DMS114 treated with DMSO at 0.1 percent for 48 hours (cell line): ENCODE measurements at regions not wholly inside any gene's neighbourhood (a gene's known extent, or its start where the extent isn't known, plus 50 kb on each side); places are given as distances from the start of the nearest gene placed in this dataset.

ENCODE experiments used
- DNase-seq: peaks from one replicate; lab custom pipeline; 2025; ENCODE audit not compliant: unreplicated experiment; lab: John Stamatoyannopoulos, UW

- no peak for DNase-seq
These were observed 1332.2 kb upstream of the FLRT2 start for GRCh38 chr14:84197704-84198103.

- DNase-seq, result no peak
These were observed 1327.5 kb upstream of the FLRT2 start for GRCh38 chr14:84202486-84202885.

DNA sequence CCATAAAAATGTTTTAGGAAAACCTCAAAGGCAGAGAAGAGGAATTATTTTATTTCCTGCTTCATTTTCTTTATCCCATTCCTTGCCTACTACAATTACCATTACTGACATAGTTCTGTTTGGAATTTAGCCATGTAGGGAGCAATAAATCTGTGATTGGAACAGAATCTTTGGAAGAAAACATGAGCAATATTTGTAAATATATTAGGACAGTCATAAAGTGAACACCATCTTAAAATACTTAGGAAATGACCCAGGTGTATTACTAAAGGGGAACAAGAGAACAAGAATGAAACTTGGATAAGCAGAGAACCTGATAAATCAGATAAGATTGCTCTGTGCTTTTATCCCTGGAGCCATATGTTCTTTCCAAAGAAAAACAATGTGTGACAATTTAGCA, 1326.0 kb upstream of the FLRT2 start:
- no peak for DNase-seq

GRCh38 chr14:84208451-84208850, 1321.5 kb upstream of the FLRT2 start:
- DNase-seq, result no peak

DNA sequence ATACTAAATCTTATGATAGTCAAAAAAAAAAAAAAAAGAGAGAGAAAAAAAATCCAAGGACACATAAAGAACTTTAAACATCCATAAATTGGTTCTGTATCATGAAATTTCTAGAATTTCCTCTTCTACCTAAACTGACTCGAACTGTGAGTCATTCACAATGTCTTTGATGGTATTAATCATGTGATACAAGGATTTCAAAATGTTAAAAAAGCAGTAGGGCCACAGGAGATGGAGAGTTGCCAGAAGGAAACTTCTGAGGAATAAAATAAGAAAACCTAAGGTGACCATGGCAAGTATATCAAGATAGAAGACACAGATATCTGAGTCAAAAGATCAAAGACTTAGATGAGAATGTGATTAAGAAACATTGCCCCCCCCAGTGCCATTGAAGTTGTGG, 1320.9 kb upstream of the FLRT2 start:
- no peak for DNase-seq

GRCh38 chr14:84217066-84217465, 1312.9 kb upstream of the FLRT2 start:
- DNase-seq, result no peak

DNA sequence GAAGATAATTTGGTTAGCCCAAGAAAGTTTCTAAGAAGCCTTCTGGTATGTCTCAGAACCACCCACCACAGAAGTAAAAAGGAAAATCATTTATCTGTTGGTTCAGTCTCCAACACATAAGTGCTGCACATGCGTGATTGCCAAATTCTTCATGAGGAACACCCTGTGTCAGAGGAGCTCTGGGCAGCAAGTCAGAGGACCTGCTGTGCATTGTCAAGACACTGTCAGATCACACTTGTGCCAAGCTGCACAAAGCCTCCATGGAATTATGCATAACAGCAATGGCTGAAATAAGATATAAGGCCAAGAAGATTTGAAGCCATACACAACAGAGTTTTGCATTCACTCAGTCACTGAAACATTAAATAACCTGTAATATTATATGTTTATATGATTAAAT, 1304.7 kb upstream of the FLRT2 start:
- no peak for DNase-seq

DNA sequence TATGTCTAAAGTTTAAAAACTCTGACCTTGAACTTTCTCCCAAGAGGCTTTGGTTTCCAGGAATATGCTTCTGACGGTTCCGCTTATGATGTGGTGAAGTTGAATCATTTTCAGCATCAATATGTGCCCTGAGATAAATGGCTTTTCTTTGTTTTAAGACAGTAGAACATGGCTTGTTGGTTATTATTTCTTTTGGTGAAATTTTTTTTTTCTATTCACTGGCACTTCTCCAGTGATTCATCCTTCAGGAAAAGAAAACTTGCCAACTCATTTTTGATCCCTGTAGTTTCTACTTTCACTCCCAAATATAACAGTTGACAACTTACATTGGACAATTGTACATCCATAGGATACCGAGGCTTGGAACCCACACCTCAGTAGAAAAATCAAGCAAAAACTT, 1301.2 kb upstream of the FLRT2 start:
- DNase-seq, result no peak

GRCh38 chr14:84234281-84234680, 1295.7 kb upstream of the FLRT2 start:
- DNase-seq, result no peak

GRCh38 chr14:84236290-84236689, 1293.7 kb upstream of the FLRT2 start:
- DNase-seq, result no peak

DNA sequence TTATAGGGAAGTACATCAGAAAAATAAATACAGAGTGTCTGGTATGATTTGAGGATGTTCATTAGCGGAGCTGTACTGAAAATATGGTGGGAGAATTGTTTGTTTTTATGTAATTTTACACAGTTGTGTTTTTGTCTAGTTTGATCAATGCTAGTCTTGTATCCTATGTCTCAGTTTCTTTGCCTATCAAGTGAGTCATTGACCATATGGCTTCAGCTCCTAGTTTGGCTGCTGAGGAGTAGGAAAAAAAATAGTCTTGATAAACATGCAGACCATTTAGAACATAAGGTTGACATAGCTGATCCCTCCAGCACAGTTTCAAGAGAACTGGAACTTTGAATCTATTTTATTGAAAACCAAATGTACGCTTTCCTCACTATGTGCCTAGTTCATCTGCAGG, 1292.1 kb upstream of the FLRT2 start:
- DNase-seq, result no peak

DNA sequence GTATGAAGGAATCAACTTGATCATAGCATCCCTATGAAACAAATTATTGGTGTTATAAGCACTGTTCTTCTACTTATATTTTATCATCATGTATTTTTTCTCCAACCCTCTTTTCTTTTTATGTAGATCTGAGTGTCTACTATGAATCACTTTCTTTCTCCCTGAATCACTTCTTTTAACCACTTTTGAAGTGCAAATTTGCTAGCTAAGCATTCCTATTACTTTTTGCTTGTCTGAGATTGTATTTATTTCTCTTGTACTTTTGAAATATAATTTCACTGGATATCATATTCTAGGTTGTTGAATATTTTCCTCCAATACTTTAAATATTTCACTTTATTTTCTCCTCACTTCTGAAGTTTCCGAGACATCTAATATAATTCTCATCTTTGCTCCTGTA, 1282.3 kb upstream of the FLRT2 start:
- DNase-seq, result no peak

DNA sequence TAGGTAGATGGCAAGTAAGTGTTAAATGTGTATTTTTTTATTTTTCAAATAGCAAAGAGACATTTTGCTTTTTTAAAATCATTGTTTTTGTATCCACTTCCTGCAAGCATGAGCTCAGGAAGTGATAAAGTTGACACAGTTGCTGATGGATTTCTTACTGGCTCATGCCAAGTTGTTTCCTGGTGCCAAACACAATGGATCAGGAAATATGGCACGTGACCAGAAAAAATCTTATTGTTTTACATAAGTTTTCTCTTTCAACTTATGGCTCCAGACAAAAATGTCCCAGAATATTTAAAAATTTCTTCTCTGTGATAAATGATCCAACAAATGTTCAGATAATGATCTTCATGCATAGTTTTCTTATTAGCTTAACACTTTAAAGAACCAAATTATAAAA, 1279.1 kb upstream of the FLRT2 start:
- DNase-seq, result no peak

- DNase-seq, result no peak
These were observed 1278.4 kb upstream of the FLRT2 start for GRCh38 chr14:84251411-84252115.

DNA sequence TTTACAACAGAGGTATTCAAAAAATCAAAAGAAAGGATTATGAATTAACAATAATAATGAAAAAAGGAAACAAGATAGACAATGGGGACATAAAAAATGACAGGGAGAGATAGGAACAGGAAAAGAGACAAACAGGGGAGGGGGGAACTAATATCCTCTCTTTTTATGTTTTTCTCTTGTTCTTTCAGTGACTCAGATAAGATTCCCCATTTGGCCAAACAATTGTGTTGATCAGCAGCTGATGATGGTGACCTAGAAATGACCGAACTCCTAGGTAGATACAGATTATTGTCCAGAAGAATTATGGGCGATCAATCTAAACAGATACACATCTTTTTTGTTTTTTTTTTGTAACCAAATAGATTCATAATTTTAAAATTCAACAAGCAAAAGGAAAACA, 1277.2 kb upstream of the FLRT2 start:
- DNase-seq, result no peak

GRCh38 chr14:84253326-84253725, 1276.6 kb upstream of the FLRT2 start:
- no peak for DNase-seq

DNA sequence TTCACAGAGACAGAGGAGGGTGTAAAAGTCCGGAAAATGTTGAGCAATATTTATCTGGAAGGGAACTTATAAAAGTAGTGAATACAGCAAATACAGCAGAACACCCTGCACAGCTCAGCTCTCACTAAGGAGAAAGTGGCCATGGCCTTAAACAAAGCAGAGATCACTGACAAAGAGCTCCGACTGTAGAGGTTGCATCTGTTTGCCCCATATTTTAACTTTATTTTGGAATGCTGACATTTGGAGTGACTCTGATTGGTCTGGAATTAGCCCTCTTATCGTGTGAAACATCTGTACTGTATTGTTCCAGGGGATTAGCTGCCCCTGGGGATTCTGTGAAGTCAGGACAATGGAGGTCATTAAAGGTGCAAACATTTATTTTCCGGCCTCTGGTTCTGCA, 1275.7 kb upstream of the FLRT2 start:
- no peak for DNase-seq

GRCh38 chr14:84262932-84263331, 1267.0 kb upstream of the FLRT2 start:
- no peak for DNase-seq

DNA sequence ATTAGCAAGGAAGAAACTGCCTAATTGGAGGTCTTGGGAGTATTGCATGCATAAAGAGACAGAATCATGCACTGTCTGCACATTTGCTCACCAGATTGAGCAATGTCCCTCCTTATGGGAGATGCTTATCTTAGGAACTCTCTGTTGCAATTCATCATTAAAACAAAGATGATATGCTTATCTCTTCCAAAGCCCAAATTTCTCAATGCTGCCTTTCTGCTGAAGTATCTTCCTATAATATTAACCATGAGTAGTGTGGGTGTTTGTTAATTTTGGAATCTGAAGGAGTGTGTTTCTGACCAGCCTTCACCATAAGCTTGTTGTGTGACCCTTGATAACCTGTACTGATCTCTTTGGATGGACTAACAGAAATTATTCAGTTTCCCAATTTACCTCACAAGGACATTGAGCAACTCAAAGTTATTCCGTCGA, 1257.6 kb upstream of the FLRT2 start:
- DNase-seq, result no peak

DNA sequence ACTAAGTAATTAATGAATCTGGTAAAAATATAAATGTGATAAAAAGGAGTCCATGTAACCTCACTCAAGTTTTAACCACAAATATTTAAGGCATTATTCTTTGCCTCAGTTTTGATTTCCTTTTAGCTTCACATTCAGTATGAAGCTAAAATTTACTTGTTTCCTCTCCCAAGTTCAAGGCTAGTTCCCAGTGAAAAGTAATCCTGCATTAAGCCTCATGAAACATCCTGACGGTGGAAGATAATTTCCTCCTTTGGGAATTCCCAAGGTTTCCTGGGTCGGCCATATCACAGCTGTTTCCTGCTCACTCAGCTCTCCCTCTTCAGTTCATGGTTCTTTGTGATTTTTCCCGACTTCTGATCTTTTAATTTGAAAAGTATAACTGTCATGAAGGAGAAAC, 1256.8 kb upstream of the FLRT2 start:
- no peak for DNase-seq

DNA sequence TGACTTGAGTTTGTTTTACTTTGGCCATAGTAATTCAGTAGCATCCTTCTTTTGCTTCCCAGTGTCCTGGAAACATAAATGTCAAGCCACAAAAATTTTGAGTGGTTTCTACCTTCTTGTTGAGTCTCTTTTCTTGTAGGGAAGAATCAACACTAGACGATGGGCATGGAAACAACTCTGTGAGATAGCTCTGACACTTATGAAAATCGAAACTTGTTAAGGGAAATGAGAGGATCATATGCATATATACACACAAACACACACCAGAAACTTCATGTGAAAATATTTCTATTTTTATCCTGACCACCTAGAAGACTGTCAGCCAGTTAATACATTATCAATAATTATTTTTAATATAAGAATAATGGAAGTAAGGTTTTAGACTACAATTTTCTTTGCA, 1247.3 kb upstream of the FLRT2 start:
- no peak for DNase-seq

DNA sequence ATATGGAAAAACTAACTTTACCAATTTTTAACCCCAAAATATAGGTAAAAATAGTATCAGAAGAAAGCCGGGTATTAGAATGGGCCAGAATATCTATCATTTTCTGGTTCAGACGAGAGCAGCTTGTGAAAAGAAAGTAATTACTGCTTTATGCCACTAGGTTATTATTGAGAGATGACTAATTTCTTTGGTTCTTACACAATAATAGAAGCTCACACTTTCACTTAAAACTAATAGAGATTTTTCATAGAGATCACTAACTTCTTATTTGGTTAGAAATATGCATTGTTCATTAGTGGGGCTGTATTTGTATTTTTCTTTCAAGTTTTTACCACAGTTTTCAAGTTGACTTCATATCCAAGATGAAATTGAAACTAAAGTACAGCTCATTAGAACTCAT, 1241.2 kb upstream of the FLRT2 start:
- DNase-seq, result no peak

DNA sequence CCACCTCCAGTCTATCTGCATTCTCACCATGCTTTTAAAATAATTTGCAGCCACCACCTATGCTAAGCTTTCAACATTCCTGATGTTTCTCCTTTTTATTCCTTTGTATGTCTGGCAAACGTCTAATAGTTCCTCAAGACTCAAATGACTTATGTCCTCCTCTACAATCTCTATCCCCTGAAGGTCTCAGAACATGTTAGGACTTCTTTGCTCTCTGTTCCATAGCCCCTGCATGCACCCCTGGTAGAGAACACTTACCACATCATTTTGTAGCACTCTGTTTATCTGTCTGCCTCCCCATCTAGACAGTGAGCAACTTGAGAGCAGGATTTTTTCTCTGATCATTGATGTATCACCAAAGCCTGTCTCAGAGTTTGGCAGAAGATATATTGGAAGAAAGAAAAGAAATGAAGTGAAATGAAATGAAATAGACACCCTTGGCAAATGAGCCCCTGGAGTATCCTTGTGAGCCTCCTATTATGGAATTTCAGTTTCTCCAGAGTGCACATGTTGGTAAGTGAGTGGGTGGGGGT, 1231.2 kb upstream of the FLRT2 start:
- no peak for DNase-seq
